ENCODE measurements at regions not wholly inside any gene's neighbourhood (a gene's known extent, or its start where the extent isn't known, plus 50 kb on each side); places are given as distances from the start of the nearest gene placed in this dataset.

DNA sequence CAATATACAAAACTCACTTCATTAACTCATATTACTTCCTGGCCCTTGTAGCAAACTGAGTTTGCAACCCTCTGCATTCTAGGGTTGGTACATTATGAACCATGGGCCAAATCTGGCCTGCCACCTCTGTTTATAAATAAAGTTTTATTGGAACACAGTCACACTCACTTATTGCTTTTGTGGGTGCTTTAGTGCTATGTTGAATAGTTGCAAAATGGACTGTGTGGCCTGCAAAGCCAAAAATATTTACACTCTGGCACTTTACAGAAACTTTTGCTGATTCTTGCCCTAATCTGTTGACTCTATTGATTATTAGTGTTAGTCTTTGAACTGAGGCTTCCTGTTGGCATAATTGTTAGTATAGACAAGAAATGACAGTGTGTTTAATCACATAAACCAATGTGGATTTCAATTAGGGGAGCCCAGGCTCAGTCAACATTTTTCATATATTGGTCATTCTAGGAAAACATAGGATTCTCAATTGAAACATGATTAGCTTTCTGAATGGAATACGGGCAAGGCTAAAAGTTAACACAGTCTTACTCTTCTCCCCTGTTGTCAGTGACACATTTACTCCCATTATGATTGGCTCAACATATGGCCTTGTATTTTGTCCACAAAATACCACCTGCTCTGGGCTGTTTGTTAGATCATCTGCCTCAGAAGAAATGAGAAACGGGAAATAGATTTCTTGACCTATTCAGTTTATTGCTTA is 241.9 kb upstream of the ZFP64 start (continued):
- TF ChIP-seq GTF2F1 (IDR thresholded peaks at IDR 0.05; ENCODE audit: low read length) (no peak), THAP7 (CRISPR knock-in tag; IDR thresholded peaks at IDR 0.05) (no peak), FOXO1 (CRISPR knock-in tag; IDR thresholded peaks at IDR 0.05) (peak; percentile 94), ZNF460 (CRISPR knock-in tag; IDR thresholded peaks at IDR 0.05; ENCODE audit: borderline replicate concordance) (peak; percentile 22; the same call in 1 of the 2 replicates), NR2F2 (IDR thresholded peaks at IDR 0.05; ENCODE audit: borderline replicate concordance, low read depth) (peak; percentile 80), ZNF12 (CRISPR knock-in tag; IDR thresholded peaks at IDR 0.05) (0 out of 2 replicates have a peak, but pooled peaks have one; percentile 15), EZH2 (conservative IDR thresholded peaks at IDR 0.05; ENCODE audit: low read depth, low read length) (no peak), SMAD9 (CRISPR knock-in tag; IDR thresholded peaks at IDR 0.05) (no peak), RXRB (CRISPR knock-in tag; IDR thresholded peaks at IDR 0.05; ENCODE audit: borderline replicate concordance) (peak; percentile 86), SMC3 (IDR thresholded peaks at IDR 0.05; ENCODE audit: low read length) (no peak), POLR2G (IDR thresholded peaks at IDR 0.05; ENCODE audit: low read depth, low read length) (no peak), CHD4 (IDR thresholded peaks at IDR 0.05; ENCODE audit: borderline replicate concordance, low read length) (peak; percentile 65; the same call in 1 of the 2 replicates), TSC22D2 (CRISPR knock-in tag; IDR thresholded peaks at IDR 0.05; ENCODE audit: borderline replicate concordance) (no peak), GABPB1 (CRISPR knock-in tag; IDR thresholded peaks at IDR 0.05) (peak; percentile 28; the same call in 1 of the 2 replicates), ZSCAN29 (CRISPR knock-in tag; conservative IDR thresholded peaks at IDR 0.05) (peak; percentile 85; the same call in 1 of the 2 replicates), ZBTB4 (CRISPR knock-in tag; IDR thresholded peaks at IDR 0.05; ENCODE audit: borderline replicate concordance) (no peak), SOX13 (IDR thresholded peaks at IDR 0.05) (peak; percentile 53; the same call in 1 of the 2 replicates), SOX13 (CRISPR knock-in tag; conservative IDR thresholded peaks at IDR 0.05 in 1 of 2, IDR thresholded peaks at IDR 0.05 in 1 of 2) (peak in 1 of 2 experiments; percentile 68; a peak in 2 of 4 replicates), TAF15 (IDR thresholded peaks at IDR 0.05; ENCODE audit: low read depth, low read length, poor library complexity, severe bottlenecking) (no peak), PHB2 (IDR thresholded peaks at IDR 0.05; ENCODE audit: partially characterized antibody) (no peak), ZNF274 (CRISPR knock-in tag; IDR thresholded peaks at IDR 0.05) (no peak), DR1 (CRISPR knock-in tag; IDR thresholded peaks at IDR 0.05) (no peak), SMARCE1 (IDR thresholded peaks at IDR 0.05; ENCODE audit: borderline replicate concordance) (no peak), RELA (CRISPR knock-in tag; IDR thresholded peaks at IDR 0.05) (no peak)
- TF ChIP-seq, protein P1, sequence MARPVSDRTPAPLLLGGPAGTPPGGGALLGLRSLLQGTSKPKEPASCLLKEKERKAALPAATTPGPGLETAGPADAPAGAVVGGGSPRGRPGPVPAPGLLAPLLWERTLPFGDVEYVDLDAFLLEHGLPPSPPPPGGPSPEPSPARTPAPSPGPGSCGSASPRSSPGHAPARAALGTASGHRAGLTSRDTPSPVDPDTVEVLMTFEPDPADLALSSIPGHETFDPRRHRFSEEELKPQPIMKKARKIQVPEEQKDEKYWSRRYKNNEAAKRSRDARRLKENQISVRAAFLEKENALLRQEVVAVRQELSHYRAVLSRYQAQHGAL (CRISPR knock-in tag; IDR thresholded peaks at IDR 0.05; ENCODE audit: not compliant biosample characterization): no peak
